H1 (cell line): ENCODE measurements at regions not wholly inside any gene's neighbourhood (a gene's known extent, or its start where the extent isn't known, plus 50 kb on each side); places are given as distances from the start of the nearest gene placed in this dataset.

ENCODE experiments used
- CTCF ChIA-PET: fragments of 300-600 bp; sonication (Branson Sonifier 250); formaldehyde crosslinking; loops from one replicate; lab custom pipeline; 2021; ENCODE audit not compliant: partially characterized antibody; lab: Charles Lee
- POLR2A ChIA-PET: fragments of 300-600 bp; sonication (Branson Sonifier 250); formaldehyde crosslinking; loops from one replicate; lab custom pipeline; 2021; ENCODE audit warnings: inconsistent platforms; ENCODE audit not compliant: partially characterized antibody; lab: Charles Lee
- DNase-seq, 2 experiments: peaks; one replicate each; pipeline versions ENCODE4 v3.0.0 to v3.0.0-alpha.2; 2010 to 2022; ENCODE audit warnings: low spot score in 2 of 2, low read depth in 1 of 2, mixed read lengths in 1 of 2
- FAIRE-seq: peaks from 2 replicates; lab custom pipeline; 2011; peaks lifted over from hg19 to GRCh38; lab: Jason Lieb, UNC
- H2AFZ ChIP-seq: 2 replicates; pipeline ENCODE4 v1.8.1; 2012; ENCODE audit warnings: low read length, inconsistent platforms
- H2AK5ac ChIP-seq: 2 replicates; pipeline ENCODE4 v1.6.1; 2013; ENCODE audit warnings: low read depth, low read length
- H2BK120ac ChIP-seq: replicated peaks from 2 replicates; pipeline ENCODE3; 2013; ENCODE audit warnings: low read depth, low read length, inconsistent platforms
- H2BK12ac ChIP-seq: 2 replicates; pipeline ENCODE4 v1.6.1; 2013; ENCODE audit warnings: low read depth, low read length
- H2BK15ac ChIP-seq: 2 replicates; pipeline ENCODE4 v1.6.1; 2013; ENCODE audit warnings: low read length
- H2BK20ac ChIP-seq: 2 replicates; pipeline ENCODE4 v1.6.1; 2013; ENCODE audit warnings: low read length
- H2BK5ac ChIP-seq: 2 replicates; pipeline ENCODE4 v1.6.1; 2013; ENCODE audit warnings: low read depth, low read length
- H3K14ac ChIP-seq: 2 replicates; pipeline ENCODE4 v1.6.1; 2013; ENCODE audit warnings: inconsistent platforms; ENCODE audit not compliant: insufficient read length
- H3K18ac ChIP-seq: 2 replicates; pipeline ENCODE4 v1.6.1; 2013; ENCODE audit warnings: low read length; ENCODE audit errors: extremely low read depth
- H3K23ac ChIP-seq: 2 replicates; pipeline ENCODE4 v1.6.1; 2013; ENCODE audit warnings: inconsistent platforms; ENCODE audit not compliant: insufficient read length
- H3K23me2 ChIP-seq: 2 replicates; pipeline ENCODE4 v1.6.1; 2013; ENCODE audit warnings: low read depth, low read length
- H3K27ac ChIP-seq: 2 replicates; pipeline ENCODE4 v1.6.1; 2011; ENCODE audit warnings: low read depth, low read length, inconsistent platforms
- H3K27me3 ChIP-seq, 4 experiments: replicated peaks in 1 of 4; 1 replicate in 1 of 4; 2 replicates in 3 of 4; pipeline versions ENCODE4 v1.6.1 to v1.8.1; 2011 to 2013; ENCODE audit warnings: low read length in 3 of 4, mild to moderate bottlenecking in 3 of 4, inconsistent platforms in 2 of 4, mixed read lengths in 2 of 4, moderate library complexity in 1 of 4; ENCODE audit not compliant: control insufficient read depth in 3 of 4, insufficient read depth in 3 of 4; ENCODE audit errors: extremely low read depth in 1 of 4
- H3K36me3 ChIP-seq, 4 experiments: 2 replicates each; pipeline versions ENCODE4 v1.6.1 to v1.8.1; 2011 to 2013; ENCODE audit warnings: mild to moderate bottlenecking in 4 of 4, low read length in 3 of 4, moderate library complexity in 2 of 4, control low read depth in 1 of 4, inconsistent platforms in 1 of 4; ENCODE audit not compliant: insufficient read depth in 4 of 4, control insufficient read depth in 2 of 4
- H3K4ac ChIP-seq: replicated peaks from 2 replicates; pipeline ENCODE3; 2013; ENCODE audit warnings: low read length, low read depth, mixed read lengths, inconsistent platforms; ENCODE audit not compliant: insufficient read length
- H3K4me1 ChIP-seq, 4 experiments: replicated peaks in 1 of 4; 1 replicate in 1 of 4; 2 replicates in 3 of 4; pipeline versions ENCODE4 v1.6.1 to v1.8.1; 2011 to 2013; ENCODE audit warnings: low read length in 3 of 4, inconsistent platforms in 2 of 4, mixed read lengths in 1 of 4; ENCODE audit not compliant: insufficient read depth in 4 of 4, control insufficient read depth in 3 of 4
- H3K4me2 ChIP-seq, 2 experiments: 2 replicates each; pipeline versions ENCODE4 v1.6.1 to v1.8.1; 2011 to 2013; ENCODE audit warnings: low read depth in 2 of 2, low read length in 2 of 2, control low read depth in 1 of 2, inconsistent platforms in 1 of 2, mild to moderate bottlenecking in 1 of 2; ENCODE audit not compliant: insufficient read depth in 1 of 2
- H3K4me3 ChIP-seq, 4 experiments: fragments of 200-600, 300-600 bp in 1 of 4; sonication (generic), shearing (Covaris generic), sonication (Bioruptor Twin) in 1 of 4; 2 replicates each; pipeline versions ENCODE4 v1.5.1 to v1.8.1; 2011 to 2016; ENCODE audit warnings: low read length in 4 of 4, low read depth in 3 of 4, control low read depth in 2 of 4, inconsistent platforms in 2 of 4, mild to moderate bottlenecking in 2 of 4, mixed read lengths in 1 of 4, moderate library complexity in 1 of 4; ENCODE audit not compliant: insufficient read depth in 2 of 4; ENCODE audit errors: extremely low read depth in 1 of 4
- H3K56ac ChIP-seq: replicated peaks from 2 replicates; pipeline ENCODE3; 2013; ENCODE audit warnings: low read depth, mild to moderate bottlenecking, mixed read lengths, low read length, inconsistent platforms; ENCODE audit not compliant: insufficient read length
- H3K79me1 ChIP-seq: 2 replicates; pipeline ENCODE4 v1.6.1; 2013; ENCODE audit warnings: low read depth, low read length, control low read depth
- H3K79me2 ChIP-seq, 2 experiments: 2 replicates each; pipeline versions ENCODE4 v1.6.1 to v1.8.1; 2012 to 2013; ENCODE audit warnings: low read length in 2 of 2, mild to moderate bottlenecking in 2 of 2, inconsistent platforms in 1 of 2; ENCODE audit not compliant: insufficient read depth in 2 of 2, control insufficient read depth in 1 of 2
- H3K9ac ChIP-seq, 4 experiments: replicated peaks in 1 of 4; 1 replicate in 1 of 4; 2 replicates in 3 of 4; pipeline versions ENCODE4 v1.6.1 to v1.8.1; 2011 to 2013; ENCODE audit warnings: low read depth in 3 of 4, low read length in 3 of 4, control low read depth in 2 of 4, mild to moderate bottlenecking in 2 of 4, moderate library complexity in 2 of 4, inconsistent platforms in 1 of 4; ENCODE audit errors: extremely low read depth in 1 of 4
- H3K9me3 ChIP-seq, 2 experiments: 2 replicates each; pipeline versions ENCODE4 v1.6.1 to v1.8.1; 2012 to 2013; ENCODE audit warnings: mild to moderate bottlenecking in 2 of 2, moderate library complexity in 2 of 2, control low read depth in 1 of 2, inconsistent platforms in 1 of 2, low read depth in 1 of 2, low read length in 1 of 2, mixed read lengths in 1 of 2; ENCODE audit not compliant: insufficient read depth in 2 of 2
- H4K20me1 ChIP-seq, 2 experiments: replicated peaks in 1 of 2; 2 replicates each; pipeline versions ENCODE3 to v1.8.1; 2011 to 2013; ENCODE audit warnings: inconsistent platforms in 2 of 2, low read length in 2 of 2, mild to moderate bottlenecking in 1 of 2; ENCODE audit not compliant: insufficient read depth in 2 of 2, control insufficient read depth in 1 of 2
- H4K5ac ChIP-seq: 2 replicates; pipeline ENCODE4 v1.6.1; 2013; ENCODE audit warnings: low read length, low read depth, mixed read lengths, inconsistent platforms; ENCODE audit not compliant: insufficient read length
- H4K8ac ChIP-seq: 2 replicates; pipeline ENCODE4 v1.8.0; 2013; ENCODE audit warnings: mild to moderate bottlenecking, moderate library complexity, low read length, inconsistent platforms; ENCODE audit not compliant: insufficient read depth; ENCODE audit errors: extremely low read depth
- H4K91ac ChIP-seq: replicated peaks from 2 replicates; pipeline ENCODE3; 2013; ENCODE audit warnings: low read length, mixed read lengths, inconsistent platforms; ENCODE audit not compliant: insufficient read length
- GABPA ChIP-seq: IDR thresholded peaks from 2 replicates; pipeline ENCODE4 v1.6.1; 2011; ENCODE audit warnings: mild to moderate bottlenecking, low read length, moderate library complexity, borderline replicate concordance; ENCODE audit not compliant: insufficient read depth
- HDAC2 ChIP-seq, 2 experiments: fragments of 300-600 bp in 1 of 2; sonication (generic) in 1 of 2; IDR thresholded peaks; 2 replicates each; pipeline ENCODE4 v1.6.1; 2011 to 2012; ENCODE audit warnings: low read depth in 2 of 2, low read length in 2 of 2, mild to moderate bottlenecking in 2 of 2, moderate library complexity in 2 of 2, borderline replicate concordance in 1 of 2, inconsistent platforms in 1 of 2
- KDM4A ChIP-seq: IDR thresholded peaks from one replicate; pipeline ENCODE4 v1.7.1; 2012; ENCODE audit warnings: low read depth, mild to moderate bottlenecking, moderate library complexity, low read length, inconsistent platforms; ENCODE audit not compliant: severe bottlenecking
- NANOG ChIP-seq: IDR thresholded peaks from 2 replicates; pipeline ENCODE4 v1.6.1; 2011; ENCODE audit warnings: low read length, low read depth, mild to moderate bottlenecking, inconsistent platforms; ENCODE audit not compliant: insufficient read depth, poor library complexity, severe bottlenecking
- SIX5 ChIP-seq: IDR thresholded peaks from 2 replicates; pipeline ENCODE4 v1.6.1; 2011; ENCODE audit warnings: mild to moderate bottlenecking, low read depth, low read length
- SP2 ChIP-seq: IDR thresholded peaks from 2 replicates; pipeline ENCODE4 v1.6.1; 2012; ENCODE audit warnings: mild to moderate bottlenecking, low read length, inconsistent platforms
- SRF ChIP-seq: IDR thresholded peaks from 2 replicates; pipeline ENCODE4 v1.6.1; 2011; ENCODE audit warnings: mild to moderate bottlenecking, low read depth, low read length, moderate library complexity
- WGBS, 2 experiments: shearing (Covaris generic) in 1 of 2; methylation state at CpG; one replicate each; pipeline versions ENCODE4 v1.1.6 to v1.1.7; 2013 to 2015; ENCODE audit warnings: low lambda C conversion rate in 2 of 2, mixed read lengths in 2 of 2, inconsistent platforms in 1 of 2, low coverage in 1 of 2, missing lambda C conversion rate in 1 of 2; ENCODE audit not compliant: insufficient replicate concordance in 2 of 2, insufficient coverage in 1 of 2, insufficient read length in 1 of 2; ENCODE audit errors: extremely low coverage in 1 of 2, missing lambda C conversion rate in 1 of 2; 5-methylcytosine and 5-hydroxymethylcytosine counted together
- TF ChIP-seq, protein P1 (sequence below): IDR thresholded peaks from 2 replicates; pipeline ENCODE4 v1.6.1; 2011; ENCODE audit warnings: low read length, improper control_type of control experiment

DNA sequence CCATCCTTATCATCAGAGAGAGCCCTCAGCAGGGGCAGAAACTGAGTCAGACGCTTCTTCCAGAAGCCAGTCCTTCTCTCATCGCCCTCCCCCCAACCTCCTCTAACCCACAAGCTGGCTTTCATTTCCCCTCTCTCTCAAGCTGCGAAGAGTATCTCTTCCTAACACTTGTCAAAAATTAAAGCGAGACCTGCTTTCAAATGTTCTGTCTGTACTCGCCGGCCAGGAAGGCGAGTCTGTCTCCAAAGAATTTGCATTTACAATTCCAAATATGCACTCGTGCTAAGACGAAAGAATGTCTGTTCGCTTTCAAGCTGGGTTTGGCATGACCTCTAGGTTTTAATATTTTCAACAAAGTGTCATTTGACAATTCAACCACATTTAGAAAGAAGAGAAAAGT, 140.4 kb downstream of the RGS9 start:
- WGBS, 2 experiments = 70% methylated on average over 10 of the region's 10 CpGs; no CpG with 5 or more reads in 1 of the 2 experiments
- Histone ChIP-seq H2AFZ (no peak overlapping the region), H4K20me1 (no peaks in the 10 kb centered on the region), H2BK15ac (no peak overlapping the region), H2AK5ac (no peak overlapping the region), H3K27ac (no peak overlapping the region), H3K56ac (no peak overlapping the region), H3K4me1 (peaks cover 0 to 6% (median 0%) of the 10 kb centered on the region in 4 experiments; a peak in 2 of 7 replicates), H3K36me3 (no peaks in the 10 kb centered on the region), H3K23ac (no peak overlapping the region), H3K4ac (no peak overlapping the region), H3K9me3 (no peaks in the 10 kb centered on the region), H4K8ac (no peak overlapping the region), H3K79me2 (no peaks in the 10 kb centered on the region), H3K79me1 (no peaks in the 10 kb centered on the region), H2BK120ac (no peak overlapping the region), H3K27me3 (no peaks in the 10 kb centered on the region), H3K14ac (no peak overlapping the region), H3K9ac (no peak overlapping the region), H3K4me2 (no peak overlapping the region), H3K4me3 (no peak overlapping the region), H2BK12ac (no peak overlapping the region), H4K5ac (no peak overlapping the region), H2BK20ac (no peak overlapping the region), H3K18ac (no peak overlapping the region), H2BK5ac (no peak overlapping the region), H4K91ac (no peak overlapping the region), H3K23me2 (no peaks in the 10 kb centered on the region)
- TF ChIP-seq SRF (no peak), KDM4A (no peak), GABPA (no peak), NANOG (no peak), HDAC2 (IDR thresholded peaks at IDR 0.05; ENCODE audit: borderline replicate concordance in 1 of 2, low read depth in 2 of 2, low read length in 2 of 2) (no peak), SP2 (no peak), SIX5 (no peak)
- TF ChIP-seq, protein P1, sequence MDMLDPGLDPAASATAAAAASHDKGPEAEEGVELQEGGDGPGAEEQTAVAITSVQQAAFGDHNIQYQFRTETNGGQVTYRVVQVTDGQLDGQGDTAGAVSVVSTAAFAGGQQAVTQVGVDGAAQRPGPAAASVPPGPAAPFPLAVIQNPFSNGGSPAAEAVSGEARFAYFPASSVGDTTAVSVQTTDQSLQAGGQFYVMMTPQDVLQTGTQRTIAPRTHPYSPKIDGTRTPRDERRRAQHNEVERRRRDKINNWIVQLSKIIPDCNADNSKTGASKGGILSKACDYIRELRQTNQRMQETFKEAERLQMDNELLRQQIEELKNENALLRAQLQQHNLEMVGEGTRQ = no peak
- no peak for DNase-seq
- FAIRE-seq = no peak
- ChIA-PET CTCF (interaction anchor here (0.7 to 3.7 kb wide), 24 partner anchors 9 to 888 kb away, joined by 3 to 26 read pairs (median 4); no protein-coding TSS in a partner anchor), POLR2A (no interaction called here)
